ENCODE measurements at regions not wholly inside any gene's neighbourhood (a gene's known extent, or its start where the extent isn't known, plus 50 kb on each side); places are given as distances from the start of the nearest gene placed in this dataset.
A peak's percentile ranks its signal among the peaks of the same experiment; 100 is the strongest.

GRCh38 chr5:82591021-82591515 is 312.9 kb upstream of the RPS23 start:
- no peak for ATAC-seq (ENCODE audit: insufficient read depth, low read depth)
- H3K27ac ChIP-seq (ENCODE audit: low read length): no peak overlapping the region
- DNase-seq: no peak

GRCh38 chr5:82590112-82590511 is 312.0 kb upstream of the RPS23 start:
- Histone ChIP-seq H2AFZ (ENCODE audit: low read depth, low read length) (no peak overlapping the region), H3K4me3 (ENCODE audit: low read depth in 1 of 2, low read length in 2 of 2) (no peak overlapping the region), H3K9me3 (ENCODE audit: insufficient read depth, low read length, severe bottlenecking) (no peaks in the 10 kb centered on the region), H4K20me1 (ENCODE audit: insufficient read depth, low read length) (no peaks in the 10 kb centered on the region), H3K4me2 (ENCODE audit: insufficient read depth, low read length) (no peak overlapping the region), H3K79me2 (ENCODE audit: insufficient read depth, low read length) (no peaks in the 10 kb centered on the region), H3K4me1 (ENCODE audit: insufficient read depth, low read length) (peaks cover 28% of the 10 kb centered on the region), H3K27me3 (ENCODE audit: insufficient read depth, low read length, poor library complexity) (no peaks in the 10 kb centered on the region), H3K9ac (ENCODE audit: low read depth, low read length) (no peak overlapping the region), H3K27ac (ENCODE audit: low read length) (no peak overlapping the region), H3K36me3 (ENCODE audit: insufficient read depth, low read length) (no peaks in the 10 kb centered on the region)
- DNase-seq (no peak), ATAC-seq (ENCODE audit: insufficient read depth, low read depth) (no peak)
- TF ChIP-seq CTCF (IDR thresholded peaks at IDR 0.05; ENCODE audit: borderline replicate concordance, extremely low read depth, low read length, poor library complexity, severe bottlenecking) (no peak), EZH2 (IDR thresholded peaks at IDR 0.05; ENCODE audit: borderline replicate concordance, low read depth, low read length, severe bottlenecking) (no peak)

More at GRCh38 chr5:82591021-82591515, 312.9 kb upstream of the RPS23 start:
- H3K79me2 ChIP-seq (ENCODE audit: insufficient read depth, low read length): no peaks in the 10 kb centered on the region
- H3K4me3 ChIP-seq (ENCODE audit: low read depth in 1 of 2, low read length in 2 of 2): no peak overlapping the region
- H3K4me2 ChIP-seq (ENCODE audit: insufficient read depth, low read length): no peak overlapping the region
- H3K9ac ChIP-seq (ENCODE audit: low read depth, low read length): no peak overlapping the region
- peaks cover 19% of the 10 kb centered on the region for H3K4me1 ChIP-seq (ENCODE audit: insufficient read depth, low read length)
- H3K27me3 ChIP-seq (ENCODE audit: insufficient read depth, low read length, poor library complexity): no peaks in the 10 kb centered on the region
- H2AFZ ChIP-seq (ENCODE audit: low read depth, low read length): no peak overlapping the region
- no peaks in the 10 kb centered on the region for H4K20me1 ChIP-seq (ENCODE audit: insufficient read depth, low read length)
- no peaks in the 10 kb centered on the region for H3K9me3 ChIP-seq (ENCODE audit: insufficient read depth, low read length, severe bottlenecking)
- H3K36me3 ChIP-seq (ENCODE audit: insufficient read depth, low read length): no peaks in the 10 kb centered on the region
- TF ChIP-seq EZH2 (IDR thresholded peaks at IDR 0.05; ENCODE audit: borderline replicate concordance, low read depth, low read length, severe bottlenecking) (no peak), CTCF (IDR thresholded peaks at IDR 0.05; ENCODE audit: borderline replicate concordance, extremely low read depth, low read length, poor library complexity, severe bottlenecking) (no peak)

GRCh38 chr5:82586661-82587310 is 308.6 kb upstream of the RPS23 start:
- Histone ChIP-seq H3K27ac (ENCODE audit: low read length) (peak overlapping the region; percentile 82), H3K36me3 (ENCODE audit: insufficient read depth, low read length) (no peaks in the 10 kb centered on the region), H2AFZ (ENCODE audit: low read depth, low read length) (peak overlapping the region; percentile 63), H3K4me2 (ENCODE audit: insufficient read depth, low read length) (no peak overlapping the region), H3K4me1 (ENCODE audit: insufficient read depth, low read length) (peaks cover 30% of the 10 kb centered on the region), H3K9ac (ENCODE audit: low read depth, low read length) (peak overlapping the region; percentile 31), H3K79me2 (ENCODE audit: insufficient read depth, low read length) (no peaks in the 10 kb centered on the region), H3K4me3 (ENCODE audit: low read depth in 1 of 2, low read length in 2 of 2) (no peak overlapping the region), H4K20me1 (ENCODE audit: insufficient read depth, low read length) (no peaks in the 10 kb centered on the region), H3K9me3 (ENCODE audit: insufficient read depth, low read length, severe bottlenecking) (peaks cover 2% of the 10 kb centered on the region), H3K27me3 (ENCODE audit: insufficient read depth, low read length, poor library complexity) (no peaks in the 10 kb centered on the region)
- DNase-seq (no peak), ATAC-seq (ENCODE audit: insufficient read depth, low read depth) (peak; percentile 5; the same call in 1 of the 3 replicates)
- TF ChIP-seq EZH2 (IDR thresholded peaks at IDR 0.05; ENCODE audit: borderline replicate concordance, low read depth, low read length, severe bottlenecking) (no peak), CTCF (IDR thresholded peaks at IDR 0.05; ENCODE audit: borderline replicate concordance, extremely low read depth, low read length, poor library complexity, severe bottlenecking) (no peak)

Measured in DND-41 (cell line).